Liver (tissue), 3 donors: ENCODE measurements at regions not wholly inside any gene's neighbourhood (a gene's known extent, or its start where the extent isn't known, plus 50 kb on each side); places are given as distances from the start of the nearest gene placed in this dataset.

Experiments
- EGR1 ChIP-seq, 2 donors: IDR thresholded peaks; 2 replicates each; pipeline ENCODE4 v1.6.1; 2016 to 2018; ENCODE audit warnings: antibody characterized with exemption in 2 of 2, low read depth in 2 of 2
- FOXA1 ChIP-seq: IDR thresholded peaks from 2 replicates; pipeline ENCODE4 v1.6.1; 2016; ENCODE audit warnings: antibody characterized with exemption
- GABPA ChIP-seq, 2 donors: IDR thresholded peaks in 1 of 2; conservative IDR thresholded peaks in 1 of 2; 2 replicates each; pipeline ENCODE4 v1.6.1; 2016; ENCODE audit warnings: antibody characterized with exemption in 2 of 2, mild to moderate bottlenecking in 1 of 2, moderate library complexity in 1 of 2
- JUND ChIP-seq, 2 donors: IDR thresholded peaks; 2 replicates each; pipeline ENCODE4 v1.6.1; 2016; ENCODE audit warnings: antibody characterized with exemption in 2 of 2
- RAD21 ChIP-seq, 2 donors: IDR thresholded peaks; 2 replicates each; pipeline ENCODE4 v1.6.1; 2016; ENCODE audit warnings: antibody characterized with exemption in 2 of 2, mild to moderate bottlenecking in 2 of 2
- TAF1 ChIP-seq: conservative IDR thresholded peaks from 2 replicates; pipeline ENCODE4 v1.6.1; 2016; ENCODE audit warnings: antibody characterized with exemption, mild to moderate bottlenecking
- YY1 ChIP-seq: IDR thresholded peaks from 2 replicates; pipeline ENCODE4 v1.6.1; 2016; ENCODE audit warnings: antibody characterized with exemption, mild to moderate bottlenecking
- TF ChIP-seq, protein P1 (sequence below): fragments of 150-350 bp; IDR thresholded peaks from 2 replicates; pipeline ENCODE4 v1.5.1; 2017; ENCODE audit warnings: improper control_type of control experiment, low read depth, low read length; ENCODE audit not compliant: missing input control
- TF ChIP-seq, protein P2 (sequence below): IDR thresholded peaks from 2 replicates; pipeline ENCODE4 v1.6.1; 2016; ENCODE audit warnings: antibody characterized with exemption, mild to moderate bottlenecking
- TF ChIP-seq, protein P3 (sequence below): IDR thresholded peaks from 2 replicates; pipeline ENCODE4 v1.6.1; 2016; ENCODE audit warnings: antibody characterized with exemption
- TF ChIP-seq, protein P4 (sequence below): IDR thresholded peaks from 2 replicates; pipeline ENCODE4 v1.6.1; 2016; ENCODE audit warnings: antibody characterized with exemption
- TF ChIP-seq, protein P5 (sequence below): IDR thresholded peaks from 2 replicates; pipeline ENCODE4 v1.6.1; 2016; ENCODE audit warnings: antibody characterized with exemption
- donor health status: healthy.
- donor health status: healthy.

DNA sequence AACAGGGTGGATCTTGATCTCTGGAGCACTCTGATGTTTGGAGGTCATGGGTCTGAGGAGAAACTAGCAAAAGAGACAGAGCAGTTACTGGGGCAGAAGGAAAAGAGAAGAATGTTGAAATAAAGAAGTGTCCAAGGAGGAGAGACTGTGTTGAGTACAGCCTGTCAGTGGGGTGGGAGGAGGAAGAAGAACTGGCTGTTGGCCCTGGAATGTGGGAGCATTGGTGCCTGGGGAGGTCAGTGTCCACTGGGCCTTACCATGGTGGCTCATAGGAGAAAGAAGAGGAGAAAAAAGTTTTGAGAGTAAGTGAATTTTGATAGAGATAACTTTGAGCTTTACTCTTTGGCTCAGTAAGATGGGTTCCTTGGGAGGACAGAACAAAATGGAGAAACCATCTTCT is 499.0 kb downstream of the TXNL1 start:
- TF ChIP-seq, protein P1, sequence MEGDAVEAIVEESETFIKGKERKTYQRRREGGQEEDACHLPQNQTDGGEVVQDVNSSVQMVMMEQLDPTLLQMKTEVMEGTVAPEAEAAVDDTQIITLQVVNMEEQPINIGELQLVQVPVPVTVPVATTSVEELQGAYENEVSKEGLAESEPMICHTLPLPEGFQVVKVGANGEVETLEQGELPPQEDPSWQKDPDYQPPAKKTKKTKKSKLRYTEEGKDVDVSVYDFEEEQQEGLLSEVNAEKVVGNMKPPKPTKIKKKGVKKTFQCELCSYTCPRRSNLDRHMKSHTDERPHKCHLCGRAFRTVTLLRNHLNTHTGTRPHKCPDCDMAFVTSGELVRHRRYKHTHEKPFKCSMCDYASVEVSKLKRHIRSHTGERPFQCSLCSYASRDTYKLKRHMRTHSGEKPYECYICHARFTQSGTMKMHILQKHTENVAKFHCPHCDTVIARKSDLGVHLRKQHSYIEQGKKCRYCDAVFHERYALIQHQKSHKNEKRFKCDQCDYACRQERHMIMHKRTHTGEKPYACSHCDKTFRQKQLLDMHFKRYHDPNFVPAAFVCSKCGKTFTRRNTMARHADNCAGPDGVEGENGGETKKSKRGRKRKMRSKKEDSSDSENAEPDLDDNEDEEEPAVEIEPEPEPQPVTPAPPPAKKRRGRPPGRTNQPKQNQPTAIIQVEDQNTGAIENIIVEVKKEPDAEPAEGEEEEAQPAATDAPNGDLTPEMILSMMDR, result no peak
- TF ChIP-seq RAD21 (IDR thresholded peaks at IDR 0.05) (no peak), JUND (IDR thresholded peaks at IDR 0.05) (no peak), TAF1 (no peak), GABPA (IDR thresholded peaks at IDR 0.05 in 1 of 2, conservative IDR thresholded peaks at IDR 0.05 in 1 of 2) (no peak), FOXA1 (no peak), EGR1 (IDR thresholded peaks at IDR 0.05; ENCODE audit: low read depth in 2 of 2) (no peak), YY1 (no peak)
- TF ChIP-seq, protein P2, sequence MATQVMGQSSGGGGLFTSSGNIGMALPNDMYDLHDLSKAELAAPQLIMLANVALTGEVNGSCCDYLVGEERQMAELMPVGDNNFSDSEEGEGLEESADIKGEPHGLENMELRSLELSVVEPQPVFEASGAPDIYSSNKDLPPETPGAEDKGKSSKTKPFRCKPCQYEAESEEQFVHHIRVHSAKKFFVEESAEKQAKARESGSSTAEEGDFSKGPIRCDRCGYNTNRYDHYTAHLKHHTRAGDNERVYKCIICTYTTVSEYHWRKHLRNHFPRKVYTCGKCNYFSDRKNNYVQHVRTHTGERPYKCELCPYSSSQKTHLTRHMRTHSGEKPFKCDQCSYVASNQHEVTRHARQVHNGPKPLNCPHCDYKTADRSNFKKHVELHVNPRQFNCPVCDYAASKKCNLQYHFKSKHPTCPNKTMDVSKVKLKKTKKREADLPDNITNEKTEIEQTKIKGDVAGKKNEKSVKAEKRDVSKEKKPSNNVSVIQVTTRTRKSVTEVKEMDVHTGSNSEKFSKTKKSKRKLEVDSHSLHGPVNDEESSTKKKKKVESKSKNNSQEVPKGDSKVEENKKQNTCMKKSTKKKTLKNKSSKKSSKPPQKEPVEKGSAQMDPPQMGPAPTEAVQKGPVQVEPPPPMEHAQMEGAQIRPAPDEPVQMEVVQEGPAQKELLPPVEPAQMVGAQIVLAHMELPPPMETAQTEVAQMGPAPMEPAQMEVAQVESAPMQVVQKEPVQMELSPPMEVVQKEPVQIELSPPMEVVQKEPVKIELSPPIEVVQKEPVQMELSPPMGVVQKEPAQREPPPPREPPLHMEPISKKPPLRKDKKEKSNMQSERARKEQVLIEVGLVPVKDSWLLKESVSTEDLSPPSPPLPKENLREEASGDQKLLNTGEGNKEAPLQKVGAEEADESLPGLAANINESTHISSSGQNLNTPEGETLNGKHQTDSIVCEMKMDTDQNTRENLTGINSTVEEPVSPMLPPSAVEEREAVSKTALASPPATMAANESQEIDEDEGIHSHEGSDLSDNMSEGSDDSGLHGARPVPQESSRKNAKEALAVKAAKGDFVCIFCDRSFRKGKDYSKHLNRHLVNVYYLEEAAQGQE, result no peak
- TF ChIP-seq, protein P3, sequence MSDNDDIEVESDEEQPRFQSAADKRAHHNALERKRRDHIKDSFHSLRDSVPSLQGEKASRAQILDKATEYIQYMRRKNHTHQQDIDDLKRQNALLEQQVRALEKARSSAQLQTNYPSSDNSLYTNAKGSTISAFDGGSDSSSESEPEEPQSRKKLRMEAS, result no peak
- TF ChIP-seq, protein P4, sequence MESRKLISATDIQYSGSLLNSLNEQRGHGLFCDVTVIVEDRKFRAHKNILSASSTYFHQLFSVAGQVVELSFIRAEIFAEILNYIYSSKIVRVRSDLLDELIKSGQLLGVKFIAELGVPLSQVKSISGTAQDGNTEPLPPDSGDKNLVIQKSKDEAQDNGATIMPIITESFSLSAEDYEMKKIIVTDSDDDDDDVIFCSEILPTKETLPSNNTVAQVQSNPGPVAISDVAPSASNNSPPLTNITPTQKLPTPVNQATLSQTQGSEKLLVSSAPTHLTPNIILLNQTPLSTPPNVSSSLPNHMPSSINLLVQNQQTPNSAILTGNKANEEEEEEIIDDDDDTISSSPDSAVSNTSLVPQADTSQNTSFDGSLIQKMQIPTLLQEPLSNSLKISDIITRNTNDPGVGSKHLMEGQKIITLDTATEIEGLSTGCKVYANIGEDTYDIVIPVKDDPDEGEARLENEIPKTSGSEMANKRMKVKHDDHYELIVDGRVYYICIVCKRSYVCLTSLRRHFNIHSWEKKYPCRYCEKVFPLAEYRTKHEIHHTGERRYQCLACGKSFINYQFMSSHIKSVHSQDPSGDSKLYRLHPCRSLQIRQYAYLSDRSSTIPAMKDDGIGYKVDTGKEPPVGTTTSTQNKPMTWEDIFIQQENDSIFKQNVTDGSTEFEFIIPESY, result no peak
- TF ChIP-seq, protein P5, sequence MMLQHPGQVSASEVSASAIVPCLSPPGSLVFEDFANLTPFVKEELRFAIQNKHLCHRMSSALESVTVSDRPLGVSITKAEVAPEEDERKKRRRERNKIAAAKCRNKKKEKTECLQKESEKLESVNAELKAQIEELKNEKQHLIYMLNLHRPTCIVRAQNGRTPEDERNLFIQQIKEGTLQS, result no peak
